ENCODE measurements at regions not wholly inside any gene's neighbourhood (a gene's known extent, or its start where the extent isn't known, plus 50 kb on each side); places are given as distances from the start of the nearest gene placed in this dataset.

GRCh38 chr3:89699771-89700170, 592.4 kb downstream of the EPHA3 start (continued):
- TF ChIP-seq WHSC1 (IDR thresholded peaks at IDR 0.05; ENCODE audit: low read length) = no peak
- no peak for TF ChIP-seq CLOCK (CRISPR knock-in tag; IDR thresholded peaks at IDR 0.05; ENCODE audit: borderline replicate concordance)
- TF ChIP-seq HBP1 (CRISPR knock-in tag; IDR thresholded peaks at IDR 0.05) = no peak

GRCh38 chr3:89702404-89702803, 595.0 kb downstream of the EPHA3 start:
- Histone ChIP-seq H3K9ac (ENCODE audit: insufficient read depth in 1 of 2, low read depth in 2 of 2, low read length in 2 of 2) (no peak overlapping the region), H3K9me1 (ENCODE audit: control insufficient read depth, insufficient read depth, low read length) (no peaks in the 10 kb centered on the region), H3K27ac (ENCODE audit: extremely low read depth, low read depth, low read length) (no peak overlapping the region), H3K36me3 (ENCODE audit: control insufficient read depth, insufficient read depth, low read length) (no peaks in the 10 kb centered on the region), H3K4me1 (replicated peaks in 1 of 2; ENCODE audit: control insufficient read depth in 2 of 2, insufficient read depth in 2 of 2, low read length in 2 of 2) (no peaks in the 10 kb centered on the region), H3K4me2 (ENCODE audit: insufficient read depth, low read length) (no peak overlapping the region), H4K20me1 (replicated peaks; ENCODE audit: control insufficient read depth, insufficient read depth, low read length) (no peaks in the 10 kb centered on the region), H3K4me3 (no peak overlapping the region), H2AFZ (ENCODE audit: low read depth, low read length) (no peak overlapping the region), H3K79me2 (ENCODE audit: control insufficient read depth, insufficient read depth, low read length) (no peaks in the 10 kb centered on the region), H3K9me3 (replicated peaks; ENCODE audit: control insufficient read depth, insufficient read depth, low read depth, low read length) (no peaks in the 10 kb centered on the region), H3K27me3 (ENCODE audit: control insufficient read depth in 2 of 2, insufficient read depth in 2 of 2, low read length in 2 of 2) (no peaks in the 10 kb centered on the region)
- ATAC-seq (no peak), DNase-seq (ENCODE audit: extremely low read depth in 1 of 4, low spot score in 3 of 4) (no peak), FAIRE-seq (no peak)
- intact Hi-C loops (cut with micrococcal nuclease) (no loop called here), in situ Hi-C loops (cut with MboI) (no loop called here)
- POLR2A ChIA-PET = no interaction called here
- TF ChIP-seq CHD4 (IDR thresholded peaks at IDR 0.05; ENCODE audit: insufficient read depth, insufficient replicate concordance, low read depth, low read length, poor library complexity, severe bottlenecking) (no peak), ZNF609 (CRISPR knock-in tag; IDR thresholded peaks at IDR 0.05; ENCODE audit: borderline replicate concordance) (no peak), RBM14 (IDR thresholded peaks at IDR 0.05; ENCODE audit: borderline replicate concordance, insufficient read depth, low read depth, low read length) (no peak)
- WGBS (ENCODE audit: insufficient coverage, low coverage, missing lambda C conversion rate) = 3% methylated on average over 5 of the region's 5 CpGs
- CTCF ChIA-PET (ENCODE audit: low intra/inter-chr PET ratio) = no interaction called here
- no TSS peak for BruUV-seq (replicated peaks)
